ENCODE measurements at regions not wholly inside any gene's neighbourhood (a gene's known extent, or its start where the extent isn't known, plus 50 kb on each side); places are given as distances from the start of the nearest gene placed in this dataset.

DNA sequence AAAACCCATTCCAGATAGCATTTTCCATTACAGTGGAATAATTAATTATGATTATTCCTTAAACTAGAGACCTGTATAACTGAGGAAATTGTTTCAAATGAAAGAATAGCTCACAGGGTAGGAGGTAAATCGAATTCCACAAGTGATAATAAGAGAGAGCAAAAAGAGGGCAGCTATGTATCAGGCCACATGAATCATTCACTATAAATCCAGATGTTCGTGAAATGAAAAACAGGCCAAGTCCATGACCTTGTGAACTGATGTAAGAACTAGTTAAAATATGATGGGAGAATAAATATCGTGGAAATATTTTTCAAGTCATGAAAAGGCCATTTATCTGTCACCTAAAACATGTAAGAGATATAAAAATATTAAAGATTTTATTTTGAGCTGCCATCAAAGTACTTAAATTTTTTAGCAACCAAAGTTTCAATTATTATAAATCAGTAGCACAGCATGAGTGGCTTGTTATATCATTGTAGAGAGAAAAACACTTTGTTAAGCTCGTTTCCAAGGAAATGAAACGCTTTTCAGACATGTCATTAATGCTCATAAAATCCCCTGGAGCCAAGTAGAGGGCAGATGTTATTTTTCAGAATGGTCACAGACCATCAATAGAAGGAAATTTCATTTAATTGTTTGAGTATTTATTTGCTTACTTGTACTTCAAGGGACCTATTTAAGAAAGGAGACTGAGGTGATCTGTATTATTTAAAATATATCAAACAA is 120.6 kb upstream of the CDKN3 start:
- no peak for TF ChIP-seq EZH2phosphoT487 (IDR thresholded peaks at IDR 0.05; ENCODE audit: borderline replicate concordance, low read length)
- no peak for TF ChIP-seq CTCF (IDR thresholded peaks at IDR 0.05; ENCODE audit: low read depth, low read length, poor library complexity, severe bottlenecking)
- no peaks in the 10 kb centered on the region for H3K79me2 ChIP-seq (ENCODE audit: control insufficient read depth, low read length)
- H3K9me2 ChIP-seq (replicated peaks; ENCODE audit: control insufficient read depth, low read length): no peaks in the 10 kb centered on the region
- no peak overlapping the region for H3K4me2 ChIP-seq (ENCODE audit: low read length)
- H3K36me3 ChIP-seq (ENCODE audit: control insufficient read depth, low read length): no peaks in the 10 kb centered on the region
- H4K20me1 ChIP-seq (ENCODE audit: control insufficient read depth, insufficient read depth, low read depth, low read length): no peaks in the 10 kb centered on the region
- H3K9me3 ChIP-seq (ENCODE audit: control insufficient read depth, insufficient read depth, low read length): no peaks in the 10 kb centered on the region
- H3K27me3 ChIP-seq (ENCODE audit: control insufficient read depth, low read length): no peaks in the 10 kb centered on the region
- peaks cover 4% of the 10 kb centered on the region; the same call in 1 of the 2 replicates for H3K4me1 ChIP-seq (ENCODE audit: control insufficient read depth, low read length)
- H3K27ac ChIP-seq (ENCODE audit: low read depth, low read length): no peak overlapping the region
- no peak overlapping the region for H3K4me3 ChIP-seq (ENCODE audit: low read length)
- no peaks in the 10 kb centered on the region for H3F3A ChIP-seq (ENCODE audit: control insufficient read depth, insufficient read depth)

DNA sequence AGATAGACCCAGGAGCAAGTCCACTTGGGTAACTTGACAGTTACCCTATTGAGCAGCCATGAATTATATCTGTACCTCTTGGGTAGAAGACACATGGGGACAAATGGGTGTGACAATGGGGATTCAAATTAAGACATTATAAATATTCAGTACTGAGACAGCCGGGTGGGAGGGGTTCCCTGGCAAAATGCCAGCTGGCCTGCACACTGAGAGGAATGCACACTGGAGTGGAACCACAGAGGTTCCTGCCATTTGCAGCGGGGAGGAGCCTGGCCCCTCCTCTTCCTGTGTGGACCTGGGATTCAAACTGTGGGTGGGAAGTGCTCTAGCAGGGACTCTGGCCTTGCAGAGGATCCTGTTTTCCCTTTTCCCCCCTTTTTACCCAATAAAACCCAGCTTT is 118.7 kb upstream of the CDKN3 start:
- no peak overlapping the region for H3K4me2 ChIP-seq (ENCODE audit: low read length)
- no peaks in the 10 kb centered on the region for H3K79me2 ChIP-seq (ENCODE audit: control insufficient read depth, low read length)
- H3K4me3 ChIP-seq (ENCODE audit: low read length): no peak overlapping the region
- H4K20me1 ChIP-seq (ENCODE audit: control insufficient read depth, insufficient read depth, low read depth, low read length): no peaks in the 10 kb centered on the region
- H3K27ac ChIP-seq (ENCODE audit: low read depth, low read length): no peak overlapping the region
- H3K9me2 ChIP-seq (replicated peaks; ENCODE audit: control insufficient read depth, low read length): no peaks in the 10 kb centered on the region
- H3F3A ChIP-seq (ENCODE audit: control insufficient read depth, insufficient read depth): no peaks in the 10 kb centered on the region
- H3K4me1 ChIP-seq (ENCODE audit: control insufficient read depth, low read length): peaks cover 4% of the 10 kb centered on the region; the same call in 1 of the 2 replicates
- no peaks in the 10 kb centered on the region for H3K9me3 ChIP-seq (ENCODE audit: control insufficient read depth, insufficient read depth, low read length)
- no peaks in the 10 kb centered on the region for H3K27me3 ChIP-seq (ENCODE audit: control insufficient read depth, low read length)
- H3K36me3 ChIP-seq (ENCODE audit: control insufficient read depth, low read length): no peaks in the 10 kb centered on the region
- TF ChIP-seq EZH2phosphoT487 (IDR thresholded peaks at IDR 0.05; ENCODE audit: borderline replicate concordance, low read length) (no peak), CTCF (IDR thresholded peaks at IDR 0.05; ENCODE audit: low read depth, low read length, poor library complexity, severe bottlenecking) (no peak)

- Histone ChIP-seq H3K4me1 (ENCODE audit: control insufficient read depth, low read length) (peaks cover 4% of the 10 kb centered on the region; the same call in 1 of the 2 replicates), H3K9me3 (ENCODE audit: control insufficient read depth, insufficient read depth, low read length) (no peaks in the 10 kb centered on the region), H3K4me2 (ENCODE audit: low read length) (no peak overlapping the region)
Measured at GRCh38 chr14:54278665-54279295, 118.0 kb upstream of the CDKN3 start.

More at GRCh38 chr14:54278665-54279295, 118.0 kb upstream of the CDKN3 start:
- H3K36me3 ChIP-seq (ENCODE audit: control insufficient read depth, low read length): no peaks in the 10 kb centered on the region
- TF ChIP-seq CTCF (IDR thresholded peaks at IDR 0.05; ENCODE audit: low read depth, low read length, poor library complexity, severe bottlenecking): no peak
- TF ChIP-seq EZH2phosphoT487 (IDR thresholded peaks at IDR 0.05; ENCODE audit: borderline replicate concordance, low read length): no peak
- no peaks in the 10 kb centered on the region for H3K9me2 ChIP-seq (replicated peaks; ENCODE audit: control insufficient read depth, low read length)
- H3K27me3 ChIP-seq (ENCODE audit: control insufficient read depth, low read length): no peaks in the 10 kb centered on the region
- H3F3A ChIP-seq (ENCODE audit: control insufficient read depth, insufficient read depth): no peaks in the 10 kb centered on the region
- no peaks in the 10 kb centered on the region for H4K20me1 ChIP-seq (ENCODE audit: control insufficient read depth, insufficient read depth, low read depth, low read length)
- H3K27ac ChIP-seq (ENCODE audit: low read depth, low read length): no peak overlapping the region
- H3K79me2 ChIP-seq (ENCODE audit: control insufficient read depth, low read length): no peaks in the 10 kb centered on the region
- H3K4me3 ChIP-seq (ENCODE audit: low read length): no peak overlapping the region
